GM21723 (cell line): ENCODE measurements at regions not wholly inside any gene's neighbourhood (a gene's known extent, or its start where the extent isn't known, plus 50 kb on each side); places are given as distances from the start of the nearest gene placed in this dataset.

ENCODE experiments used
- ATAC-seq: cut with Tn5 transposase; IDR thresholded peaks from one replicate; pipeline ENCODE4 v1.9.1; 2021; ENCODE audit warnings: mild to moderate bottlenecking, moderate library complexity; ENCODE audit not compliant: unreplicated experiment

DNA sequence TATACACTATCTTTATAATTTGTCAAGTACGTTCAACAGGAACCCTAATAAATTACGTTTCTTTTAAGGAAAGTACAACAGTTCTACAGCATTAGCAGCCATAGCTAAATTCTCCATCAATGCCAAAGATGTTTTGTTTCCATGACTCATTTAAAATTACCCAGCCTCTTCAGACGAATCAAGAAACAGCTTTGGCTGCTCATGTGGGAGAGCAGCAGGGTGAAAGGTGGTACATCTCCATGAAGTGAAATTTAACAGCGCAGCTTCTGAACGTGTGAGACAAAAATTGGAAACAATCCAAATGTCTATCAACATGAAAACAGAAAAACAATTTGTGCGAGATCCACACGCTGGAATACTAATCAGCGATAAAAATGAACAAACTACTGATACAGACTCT is 327.3 kb upstream of the CDH6 start:
- no peak for ATAC-seq

DNA sequence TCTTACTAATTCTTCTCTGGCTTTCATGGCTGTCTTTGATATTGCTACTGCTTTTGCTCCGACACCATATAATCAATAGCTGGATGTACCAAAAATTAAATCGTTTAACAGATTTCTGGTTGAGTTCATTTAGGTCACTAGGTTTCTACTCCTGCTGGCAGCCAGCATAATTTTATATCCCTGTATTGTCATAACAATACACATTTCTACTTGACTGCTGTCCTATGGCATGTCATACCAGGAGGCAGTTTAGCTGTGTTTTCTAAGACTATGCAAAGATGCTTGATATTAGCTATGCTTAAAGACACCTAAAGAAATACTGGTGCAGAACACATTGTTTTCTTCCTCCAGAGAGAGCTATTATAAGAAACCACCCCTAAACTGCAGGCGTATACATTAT is 337.2 kb upstream of the CDH6 start:
- no peak for ATAC-seq

DNA sequence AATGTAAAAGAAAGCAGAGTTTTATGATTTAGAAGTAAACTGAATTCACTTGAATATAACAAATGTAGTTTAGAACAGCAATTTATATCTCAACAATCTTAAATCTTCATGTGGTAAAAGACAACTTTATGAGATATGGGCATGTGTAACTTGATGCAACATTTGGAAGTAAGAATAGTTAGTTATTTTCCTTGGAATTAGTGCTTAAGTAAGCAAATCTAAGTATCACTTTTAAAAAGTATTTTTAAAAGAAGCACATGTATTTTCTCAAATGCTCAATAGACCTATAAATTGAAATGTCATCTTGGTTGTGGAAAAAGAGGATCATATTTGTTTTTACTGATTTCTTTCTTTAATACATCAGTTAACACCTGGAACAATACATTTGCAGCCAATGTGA is 340.3 kb upstream of the CDH6 start:
- no peak for ATAC-seq

DNA sequence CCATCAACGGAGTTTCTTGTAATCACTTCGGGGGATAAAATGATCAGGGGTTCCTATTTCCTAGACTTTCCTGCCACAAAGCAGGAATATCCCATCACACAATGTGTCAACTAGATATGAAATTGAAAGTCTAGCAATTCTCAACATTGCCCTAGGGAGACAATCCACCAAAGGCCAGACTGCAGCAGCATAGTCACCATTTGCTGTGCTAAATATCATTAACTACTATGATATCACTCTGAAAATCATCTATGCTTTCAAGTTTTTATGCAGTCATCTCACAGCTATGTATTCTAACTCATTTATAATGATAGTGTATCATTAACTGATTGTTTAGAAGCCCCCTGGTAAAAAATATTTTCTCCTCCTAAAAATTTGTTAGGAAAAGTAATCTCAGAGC is 342.6 kb upstream of the CDH6 start:
- ATAC-seq: no peak

DNA sequence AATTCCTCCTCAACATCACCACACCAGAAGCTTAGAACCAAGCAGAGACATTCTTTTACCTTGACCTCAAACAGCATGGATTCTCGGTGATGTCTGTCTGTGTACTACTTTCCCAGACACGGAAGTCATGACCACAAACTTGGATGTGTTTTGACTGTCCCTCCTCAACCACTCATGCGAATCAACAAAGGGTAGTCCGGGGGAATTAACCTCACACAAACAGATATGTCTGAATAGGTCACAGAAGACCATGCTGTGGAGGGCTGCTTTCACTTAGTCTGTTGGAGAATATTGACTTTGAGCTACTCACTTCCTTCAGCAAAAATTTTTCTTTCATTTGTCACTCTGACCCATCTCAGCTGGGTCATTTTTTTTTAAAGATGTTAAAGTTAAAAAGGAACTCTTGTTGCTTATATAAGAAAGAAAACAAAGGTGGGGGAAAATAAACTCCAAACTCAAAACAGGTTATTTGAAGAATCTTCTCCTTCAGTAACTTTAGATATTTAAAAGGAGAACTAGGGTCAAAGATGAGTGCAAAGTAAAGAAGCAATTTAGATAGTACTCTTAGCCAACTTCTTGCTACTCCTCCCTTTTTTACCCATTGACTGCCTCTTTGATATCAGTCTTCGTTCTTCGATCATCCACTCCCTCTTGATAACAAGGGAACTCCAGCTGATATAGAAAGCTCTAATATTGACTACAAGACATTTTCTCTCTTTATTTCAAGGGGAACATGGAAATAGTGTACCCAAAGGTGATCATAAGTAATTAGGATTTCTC is 343.4 kb upstream of the CDH6 start:
- ATAC-seq: no peak

DNA sequence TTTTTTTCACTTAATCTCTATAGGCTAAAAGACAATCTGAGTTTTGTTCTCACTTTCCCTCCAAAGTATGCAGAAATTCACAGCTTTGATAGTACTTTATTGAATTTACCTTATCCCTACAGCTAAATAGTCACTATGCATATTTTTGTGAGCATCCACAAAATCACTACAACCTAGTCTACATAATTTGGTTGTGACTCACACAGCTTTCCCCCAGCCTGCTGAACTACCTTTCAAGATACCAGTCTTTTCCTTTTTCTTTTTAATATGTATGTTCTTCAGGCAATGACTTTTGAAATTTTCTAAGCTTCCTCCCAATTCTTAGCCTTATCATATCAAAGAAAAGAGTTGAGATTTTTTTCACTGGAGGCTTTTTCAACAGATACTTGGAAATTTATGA is 347.3 kb upstream of the CDH6 start:
- no peak for ATAC-seq

DNA sequence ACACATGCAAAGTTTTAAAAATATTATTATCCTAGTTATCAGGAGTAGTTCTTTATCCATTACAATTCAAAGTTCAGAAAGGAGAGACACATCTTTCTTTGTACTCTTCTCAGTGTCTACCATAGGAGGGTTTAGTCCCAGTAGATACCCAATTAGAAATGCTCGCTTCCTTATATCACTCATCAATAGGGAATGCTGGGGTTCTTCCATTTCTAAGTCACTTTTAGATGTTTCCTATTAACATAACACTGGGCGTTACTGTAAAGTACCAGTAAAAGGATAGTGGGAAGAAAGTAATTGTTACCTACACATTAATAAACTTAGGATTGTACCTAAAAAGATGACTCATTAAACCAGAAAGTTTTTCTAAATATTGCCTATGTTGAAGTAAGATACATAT is 348.3 kb upstream of the CDH6 start:
- no peak for ATAC-seq

DNA sequence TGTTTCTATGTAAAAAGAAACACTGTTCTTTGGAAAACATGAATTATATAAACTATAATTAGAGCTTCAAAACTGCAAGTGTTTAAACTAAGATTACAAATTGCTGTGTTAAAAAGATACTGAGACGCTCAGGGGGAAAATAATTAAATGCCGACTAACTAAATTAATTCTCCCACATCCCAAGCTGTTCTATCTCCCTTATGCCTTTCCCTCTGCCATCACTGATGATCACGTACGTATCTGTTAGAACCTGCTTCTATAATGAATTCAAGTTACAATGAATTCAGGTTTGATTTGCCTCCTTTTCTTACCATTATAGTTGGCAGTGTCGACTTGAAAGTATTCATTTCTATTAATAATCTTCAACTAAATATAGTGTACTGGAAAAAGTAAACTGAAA is 349.9 kb upstream of the CDH6 start:
- ATAC-seq: no peak

DNA sequence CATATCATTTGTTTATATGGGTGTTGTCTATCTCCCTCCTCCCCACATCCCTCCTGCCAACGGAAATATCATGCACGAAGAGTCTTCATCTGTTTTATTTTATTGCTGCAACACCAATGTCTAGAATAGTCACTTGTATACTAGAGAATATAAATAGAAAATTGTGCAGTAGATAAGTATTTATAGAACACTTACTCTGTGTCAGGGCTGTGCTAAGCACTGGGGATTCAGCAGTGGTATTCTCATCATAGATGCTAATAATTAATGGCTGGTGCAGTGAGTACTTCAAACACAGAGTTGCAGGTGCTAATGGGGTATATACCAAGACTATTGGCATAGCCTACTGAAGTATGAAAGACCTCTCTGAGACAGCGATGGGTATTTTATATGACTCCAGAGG is 353.5 kb upstream of the CDH6 start:
- no peak for ATAC-seq

DNA sequence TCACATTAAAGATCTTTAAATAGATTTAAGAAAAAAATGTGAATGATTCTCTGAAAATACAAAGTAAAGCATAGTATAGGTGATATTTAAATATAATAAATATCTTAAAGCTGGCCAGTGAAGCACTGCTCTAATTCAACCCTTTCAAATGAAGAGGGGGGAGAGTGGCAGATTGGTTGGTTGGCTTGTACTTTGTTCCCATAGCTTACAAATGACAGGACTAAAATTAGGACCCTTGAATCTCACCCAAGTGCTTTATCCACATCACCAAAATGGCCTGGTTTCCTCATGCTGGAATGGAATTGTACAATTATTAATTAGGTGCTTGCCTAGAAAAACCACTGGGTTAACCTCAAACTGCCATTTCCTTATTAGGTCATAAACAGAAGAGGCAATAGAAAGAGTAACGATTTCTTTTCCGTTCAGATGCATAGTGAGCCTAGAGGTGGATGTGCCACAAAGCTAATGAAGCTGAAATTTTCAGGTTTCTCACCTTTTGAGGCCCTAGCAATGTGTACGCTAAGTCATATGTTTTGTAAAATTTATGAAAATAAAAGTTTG is 354.5 kb upstream of the CDH6 start:
- ATAC-seq: no peak

DNA sequence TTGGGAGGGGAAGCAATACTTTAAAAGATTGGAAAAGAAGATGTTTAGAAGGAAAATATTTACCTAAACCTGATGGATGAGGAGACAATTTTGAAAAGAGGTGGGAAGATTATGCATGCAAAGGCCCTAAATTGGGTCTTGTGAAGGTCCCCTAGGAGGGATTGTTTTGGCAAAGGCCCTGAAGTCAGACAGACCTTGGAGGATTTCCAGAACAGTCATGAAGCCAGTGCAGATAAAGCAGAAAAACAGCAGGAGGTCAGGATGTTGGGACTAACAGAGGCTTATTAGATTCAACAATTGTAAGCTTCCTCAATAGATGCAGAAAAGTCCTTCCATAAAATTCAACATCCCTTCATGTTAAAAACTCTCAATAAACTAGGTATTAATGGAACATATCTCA is 361.0 kb upstream of the CDH6 start:
- ATAC-seq: no peak

DNA sequence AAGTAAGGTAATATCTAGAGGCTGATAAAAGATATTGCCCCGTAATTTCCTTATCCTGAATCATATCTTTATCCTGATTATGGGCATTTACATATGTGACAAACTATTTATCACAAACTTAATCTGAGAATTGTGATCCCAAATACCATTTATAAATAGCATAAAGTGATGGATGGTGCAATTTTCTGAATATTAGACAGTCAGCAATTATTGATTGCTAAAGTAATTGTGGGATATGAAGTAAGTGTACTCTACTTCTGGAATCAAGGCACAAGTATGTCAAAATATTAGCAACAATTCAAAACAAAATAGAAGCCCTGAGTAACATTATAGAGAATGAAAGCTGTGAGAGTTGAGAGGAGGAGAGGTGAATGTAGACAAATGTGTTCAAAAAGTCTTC is 361.9 kb upstream of the CDH6 start:
- ATAC-seq: no peak

DNA sequence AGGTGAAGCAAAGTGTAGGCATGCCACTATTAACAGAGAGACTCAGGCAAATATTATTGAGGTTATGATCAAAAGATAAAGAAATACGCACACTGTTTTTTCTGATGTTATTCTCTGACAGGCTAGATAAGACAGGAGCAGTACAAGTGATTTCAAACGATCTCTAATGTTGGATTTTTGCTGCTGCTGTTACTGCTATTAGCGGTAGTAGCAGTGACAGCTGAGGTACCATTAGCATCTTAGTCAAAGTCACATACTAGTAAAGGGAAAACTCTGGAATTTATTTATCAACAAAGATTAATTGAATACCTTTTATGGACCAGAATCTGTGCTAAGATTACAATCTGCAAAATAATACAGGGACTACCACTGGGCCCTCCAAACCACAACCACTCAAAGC is 362.4 kb upstream of the CDH6 start:
- ATAC-seq: no peak

DNA sequence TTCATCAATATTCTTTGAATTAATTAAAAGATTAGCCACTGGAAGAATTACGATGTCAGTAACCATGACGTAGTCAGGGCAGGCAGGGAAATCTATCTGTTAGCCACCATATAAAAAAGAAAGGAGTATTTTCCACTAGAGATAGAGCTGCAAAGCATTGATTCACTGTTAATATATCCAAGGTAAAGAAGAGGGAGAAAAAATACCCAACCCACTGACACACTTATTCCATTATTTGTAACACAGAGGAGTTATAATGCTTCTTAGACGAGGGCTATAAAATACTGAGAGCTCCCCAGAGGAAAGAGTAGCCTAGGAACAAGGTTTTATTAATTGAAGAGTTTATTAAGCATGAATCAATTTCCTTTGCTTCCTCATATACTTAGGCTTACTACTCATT is 382.2 kb upstream of the CDH6 start:
- no peak for ATAC-seq

DNA sequence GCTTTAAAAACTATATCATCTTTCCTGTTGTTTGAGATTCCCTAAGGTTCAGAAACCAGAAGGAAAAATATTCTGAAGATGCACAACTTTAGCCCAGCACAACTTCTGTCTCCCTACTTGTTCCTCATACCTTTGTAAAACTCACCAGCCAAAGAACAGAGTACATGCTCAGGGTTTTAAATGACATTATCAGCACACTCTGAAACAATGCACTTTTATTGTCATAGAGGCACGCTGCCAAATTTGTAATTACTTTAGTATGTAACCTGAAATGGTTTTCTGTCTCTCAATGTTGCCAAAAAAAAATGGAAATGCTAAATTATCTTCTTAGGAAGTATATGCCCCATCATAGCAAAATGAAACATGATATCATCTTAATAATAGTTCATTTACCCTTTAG is 383.6 kb upstream of the CDH6 start:
- ATAC-seq: no peak

DNA sequence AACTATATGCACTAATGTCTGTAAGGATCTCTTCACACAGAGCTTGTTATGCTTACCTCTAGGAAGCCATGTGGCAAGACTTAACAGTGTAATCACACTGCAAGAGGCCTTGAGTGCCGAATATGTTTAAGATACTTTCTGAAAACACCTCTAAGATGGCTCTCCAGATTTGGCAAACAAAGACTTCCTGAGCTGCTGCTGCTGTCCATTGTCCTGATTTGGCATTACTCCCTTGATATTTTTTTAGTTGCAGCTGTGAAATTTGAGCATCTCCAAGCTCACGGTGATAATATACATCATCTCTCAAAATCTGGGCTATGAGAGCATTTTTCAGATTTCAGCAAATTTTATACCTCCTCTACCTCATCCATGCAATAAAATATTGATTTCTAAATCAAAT is 384.5 kb upstream of the CDH6 start:
- ATAC-seq: no peak

DNA sequence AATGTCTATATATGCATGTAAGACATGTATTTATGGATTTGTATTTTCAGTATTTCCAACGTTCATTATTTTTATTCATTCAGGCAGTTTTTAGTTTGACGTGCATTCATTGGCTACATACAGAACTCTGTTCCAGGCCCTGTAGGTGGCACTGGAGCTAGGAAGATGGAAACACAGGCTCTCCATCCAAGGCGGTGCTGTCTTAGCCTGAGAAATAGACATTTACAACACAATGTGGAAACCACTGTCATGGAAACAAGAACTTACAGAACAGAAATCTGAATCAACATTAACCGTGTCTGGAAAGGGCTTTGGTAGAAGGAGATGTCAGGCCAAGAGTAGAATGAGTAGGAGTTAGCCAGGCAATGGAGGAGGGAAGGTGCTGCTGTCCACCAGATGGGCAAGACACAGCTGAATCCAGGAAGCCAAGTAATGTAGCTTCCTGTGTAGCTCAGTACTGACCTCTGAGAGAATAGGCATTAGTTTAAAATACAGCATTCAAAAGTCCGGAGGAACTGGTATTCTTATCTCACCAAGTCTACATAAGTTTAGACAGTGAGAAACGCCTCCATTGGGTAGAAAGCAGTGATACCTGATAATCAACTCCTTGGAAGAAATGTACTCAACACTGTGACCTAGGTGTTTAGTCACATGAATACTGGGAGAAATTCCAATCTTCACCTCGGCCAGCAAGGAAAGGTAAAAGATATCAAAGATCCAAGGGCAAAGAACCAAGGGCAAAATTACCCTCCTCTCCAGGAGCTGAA is 388.6 kb upstream of the CDH6 start:
- no peak for ATAC-seq

DNA sequence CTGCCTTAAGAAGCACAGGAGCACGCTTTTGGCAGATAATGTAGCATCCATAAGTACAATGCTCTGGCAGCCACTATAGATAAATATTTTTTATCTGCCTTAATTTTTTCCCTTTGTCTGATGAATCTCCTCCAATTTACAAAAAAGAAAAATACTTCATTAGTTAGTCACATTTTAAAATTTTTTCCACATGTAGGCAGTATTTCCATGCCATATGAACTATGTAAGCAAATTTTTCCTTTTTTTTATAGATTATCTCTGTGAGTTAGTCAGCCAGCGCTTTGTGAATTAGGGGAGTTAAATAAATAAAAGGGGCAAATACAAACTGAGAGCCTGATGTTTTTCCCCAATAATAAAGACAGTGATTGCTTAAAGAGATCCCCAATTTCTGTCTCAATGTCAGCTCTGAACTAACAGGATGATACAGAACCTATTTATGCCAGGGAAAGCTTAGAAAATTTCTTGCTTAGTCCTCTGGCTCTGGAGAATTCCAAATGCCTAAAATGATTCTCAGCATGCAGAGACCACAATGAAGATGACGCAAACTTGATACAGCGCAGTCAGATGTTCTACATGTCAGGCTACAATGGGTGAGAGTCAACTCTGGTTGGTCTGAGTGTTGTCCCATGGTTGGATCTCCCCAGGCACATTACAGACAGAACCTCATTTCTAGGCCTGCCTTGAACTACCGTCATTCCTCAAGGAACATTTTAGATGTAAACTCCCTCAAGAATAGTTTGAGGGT is 390.4 kb upstream of the CDH6 start:
- ATAC-seq: no peak

DNA sequence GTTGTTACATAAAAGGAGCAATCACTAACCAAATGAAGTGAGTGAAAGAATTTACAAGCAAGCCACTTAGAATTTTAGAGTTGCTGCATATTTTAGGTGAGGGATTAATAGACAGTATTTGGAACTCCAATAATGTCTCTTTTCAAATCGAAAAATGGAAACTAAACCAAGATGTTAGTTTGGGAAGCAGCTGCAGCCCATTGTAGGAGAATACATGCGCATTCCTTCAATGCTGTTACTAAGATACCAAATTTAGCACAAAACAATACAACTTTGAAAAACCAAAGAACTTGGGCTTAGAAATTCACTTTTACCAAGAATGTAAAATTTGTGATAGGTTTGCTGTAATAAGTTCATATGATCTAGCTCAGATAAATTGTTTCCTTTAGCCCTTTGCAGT is 411.8 kb upstream of the CDH6 start:
- ATAC-seq: no peak

DNA sequence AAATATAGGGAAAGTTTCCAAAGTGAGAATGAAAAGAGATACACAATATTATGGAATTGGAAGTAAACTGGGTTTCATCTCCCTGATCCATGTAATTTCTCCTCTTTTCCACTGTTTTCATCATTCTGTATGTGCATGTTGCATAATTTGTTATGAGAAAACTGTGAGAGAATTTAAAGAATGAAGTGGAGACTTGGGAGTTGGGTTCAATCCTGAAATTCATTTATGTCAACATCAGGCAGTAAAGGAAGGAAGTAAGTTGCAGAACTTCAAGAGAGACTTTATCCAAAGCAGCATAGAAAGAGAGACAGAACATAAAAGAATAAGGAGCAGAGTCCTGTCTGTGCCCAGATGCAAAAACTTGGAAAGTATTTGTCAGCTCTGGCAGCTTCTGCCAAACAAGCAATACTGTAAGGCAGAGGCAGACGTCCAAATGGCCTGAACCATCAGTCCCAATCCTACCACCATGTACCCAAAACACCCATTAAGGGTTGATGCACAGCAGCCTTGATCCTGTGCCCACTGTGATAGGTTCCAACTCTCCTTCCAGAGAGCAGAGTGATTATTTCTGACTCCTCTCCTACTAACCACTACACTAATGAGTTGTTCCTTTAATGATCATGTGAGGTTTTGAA is 425.3 kb upstream of the CDH6 start:
- no peak for ATAC-seq

DNA sequence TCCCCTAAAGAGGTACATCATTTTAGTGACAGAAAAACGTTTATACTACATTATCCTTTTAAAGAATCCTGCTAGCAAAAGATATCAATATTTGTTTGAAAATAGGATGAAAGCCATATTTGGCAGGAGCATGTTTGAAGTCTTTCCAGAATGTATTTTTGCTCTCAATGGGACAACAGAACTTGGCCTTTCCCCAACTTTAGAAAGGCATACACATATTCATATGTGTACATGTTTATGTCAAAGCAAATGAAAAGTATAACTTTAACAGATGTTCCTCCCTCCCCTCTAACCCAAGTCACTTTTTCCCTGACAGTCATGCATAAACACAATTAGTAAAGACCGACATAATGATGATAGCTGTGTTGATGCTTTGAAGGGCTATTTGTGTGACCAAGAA is 427.8 kb upstream of the CDH6 start:
- ATAC-seq: no peak
